ENCODE measurements at regions not wholly inside any gene's neighbourhood (a gene's known extent, or its start where the extent isn't known, plus 50 kb on each side); places are given as distances from the start of the nearest gene placed in this dataset.

DNA sequence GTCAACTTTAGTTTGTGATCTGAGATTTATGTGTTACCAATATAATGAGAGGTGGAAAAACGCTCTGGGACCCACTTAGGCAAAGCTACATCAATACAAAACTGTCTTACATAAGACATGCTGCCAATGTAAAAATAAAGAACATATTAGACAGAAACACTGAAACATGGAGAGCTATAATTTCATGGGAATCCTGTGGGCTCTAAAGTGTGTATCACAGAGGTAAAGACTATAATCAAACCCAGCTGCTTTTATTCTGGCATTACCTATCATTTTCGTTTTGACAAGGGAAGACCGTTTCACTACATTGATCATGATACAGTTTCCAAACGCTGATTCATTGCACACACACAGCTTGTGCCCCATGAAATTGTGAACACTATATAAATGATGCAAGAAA lies 400.5 kb upstream of the TUSC1 start:
- H3K36me3 ChIP-seq, result no peaks in the 10 kb centered on the region
- intact Hi-C loops (cut with DNase I; ENCODE audit: low total_unique reads), result no loop called here
- TF ChIP-seq, protein P1, sequence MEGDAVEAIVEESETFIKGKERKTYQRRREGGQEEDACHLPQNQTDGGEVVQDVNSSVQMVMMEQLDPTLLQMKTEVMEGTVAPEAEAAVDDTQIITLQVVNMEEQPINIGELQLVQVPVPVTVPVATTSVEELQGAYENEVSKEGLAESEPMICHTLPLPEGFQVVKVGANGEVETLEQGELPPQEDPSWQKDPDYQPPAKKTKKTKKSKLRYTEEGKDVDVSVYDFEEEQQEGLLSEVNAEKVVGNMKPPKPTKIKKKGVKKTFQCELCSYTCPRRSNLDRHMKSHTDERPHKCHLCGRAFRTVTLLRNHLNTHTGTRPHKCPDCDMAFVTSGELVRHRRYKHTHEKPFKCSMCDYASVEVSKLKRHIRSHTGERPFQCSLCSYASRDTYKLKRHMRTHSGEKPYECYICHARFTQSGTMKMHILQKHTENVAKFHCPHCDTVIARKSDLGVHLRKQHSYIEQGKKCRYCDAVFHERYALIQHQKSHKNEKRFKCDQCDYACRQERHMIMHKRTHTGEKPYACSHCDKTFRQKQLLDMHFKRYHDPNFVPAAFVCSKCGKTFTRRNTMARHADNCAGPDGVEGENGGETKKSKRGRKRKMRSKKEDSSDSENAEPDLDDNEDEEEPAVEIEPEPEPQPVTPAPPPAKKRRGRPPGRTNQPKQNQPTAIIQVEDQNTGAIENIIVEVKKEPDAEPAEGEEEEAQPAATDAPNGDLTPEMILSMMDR (IDR thresholded peaks at IDR 0.05), result no peak
- H3K9me3 ChIP-seq, result peaks cover 0 to 20% (median 11%) of the 10 kb centered on the region in 3 donors
- no peaks in the 10 kb centered on the region for H3K27me3 ChIP-seq
- H3K27ac ChIP-seq, result no peak overlapping the region
- H3K4me3 ChIP-seq, result no peak overlapping the region
- no peak for DNase-seq
- H3K4me1 ChIP-seq, result no peaks in the 10 kb centered on the region

DNA sequence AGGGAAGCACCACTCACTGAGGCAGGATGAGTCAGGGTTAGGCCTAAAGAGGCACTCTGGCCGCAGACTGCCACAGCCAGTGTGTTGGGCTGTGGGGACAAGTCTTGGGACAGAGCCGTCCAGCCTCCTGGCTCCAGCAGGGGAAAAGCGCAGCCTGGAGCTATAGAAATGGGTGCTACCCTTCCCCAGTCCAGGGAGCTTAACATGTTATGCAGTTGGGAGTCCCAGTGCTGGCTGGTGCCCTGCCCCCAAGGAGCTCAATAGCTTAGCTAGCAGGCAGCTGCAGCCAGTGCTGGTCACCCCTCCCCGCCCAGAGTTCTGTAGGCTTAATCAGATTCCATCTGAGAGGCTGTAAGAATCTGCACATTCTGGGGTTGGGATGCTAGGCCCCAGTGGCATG lies 399.6 kb upstream of the TUSC1 start:
- Histone ChIP-seq H3K9me3 (peaks cover 0 to 20% (median 11%) of the 10 kb centered on the region in 3 donors), H3K4me3 (no peak overlapping the region), H3K36me3 (no peaks in the 10 kb centered on the region), H3K27me3 (no peaks in the 10 kb centered on the region), H3K27ac (no peak overlapping the region), H3K4me1 (no peaks in the 10 kb centered on the region)
- no peak for DNase-seq
- TF ChIP-seq, protein P1 (IDR thresholded peaks at IDR 0.05), result no peak
- intact Hi-C loops (cut with DNase I; ENCODE audit: low total_unique reads), result no loop called here

DNA sequence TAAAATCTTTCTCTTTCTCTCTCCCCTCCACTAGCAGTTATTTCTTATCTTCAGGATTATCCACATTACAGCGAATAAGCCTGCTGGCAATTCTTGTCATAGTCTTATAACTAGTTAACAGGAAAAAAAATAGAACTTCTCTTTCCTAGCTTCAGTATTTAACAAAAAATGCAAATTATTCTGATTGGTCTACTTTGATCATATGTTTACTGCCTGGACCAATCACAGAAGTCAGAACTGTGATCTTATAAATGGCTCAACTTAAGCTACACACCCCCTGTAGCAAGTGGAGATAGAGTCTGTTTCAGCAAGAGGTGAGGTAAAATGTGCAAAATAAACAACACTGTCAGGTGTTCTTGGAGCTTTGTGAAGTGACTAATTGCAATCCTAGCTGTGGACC lies 389.4 kb upstream of the TUSC1 start:
- H3K27me3 ChIP-seq, result no peaks in the 10 kb centered on the region
- no peak for DNase-seq

DNA sequence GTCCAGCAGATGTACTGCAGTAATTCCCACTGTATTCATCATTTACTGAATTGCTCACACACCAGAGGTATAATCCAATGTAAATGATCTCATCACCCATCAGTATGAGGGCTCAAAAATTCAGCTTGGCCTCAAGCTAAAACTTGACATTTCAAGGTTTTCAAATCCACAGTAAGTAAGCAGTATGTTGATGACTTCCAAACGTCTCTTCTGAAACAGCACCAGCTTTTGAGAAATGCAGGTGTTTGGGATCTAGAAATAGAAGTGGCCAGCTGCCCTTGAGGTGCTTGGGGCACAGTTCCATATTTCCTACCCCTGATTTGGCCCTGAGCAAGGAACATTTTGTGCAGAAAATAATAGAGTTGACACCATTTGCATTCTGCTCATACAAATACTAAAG lies 388.0 kb upstream of the TUSC1 start:
- Histone ChIP-seq H3K4me3 (no peak overlapping the region), H3K4me1 (no peaks in the 10 kb centered on the region), H3K27ac (no peak overlapping the region), H3K9me3 (no peaks in the 10 kb centered on the region), H3K36me3 (no peaks in the 10 kb centered on the region), H3K27me3 (no peaks in the 10 kb centered on the region)
- intact Hi-C loops (cut with DNase I; ENCODE audit: low total_unique reads), result no loop called here
- no peak for DNase-seq
- TF ChIP-seq, protein P1 (IDR thresholded peaks at IDR 0.05), result no peak

More for the DNA sequence above, 389.4 kb upstream of the TUSC1 start:
- no peaks in the 10 kb centered on the region for H3K9me3 ChIP-seq
- H3K27ac ChIP-seq, result no peak overlapping the region
- H3K4me1 ChIP-seq, result no peaks in the 10 kb centered on the region
- intact Hi-C loops (cut with DNase I; ENCODE audit: low total_unique reads), result no loop called here
- H3K4me3 ChIP-seq, result no peak overlapping the region
- TF ChIP-seq, protein P1 (IDR thresholded peaks at IDR 0.05), result no peak
- H3K36me3 ChIP-seq, result no peaks in the 10 kb centered on the region

DNA sequence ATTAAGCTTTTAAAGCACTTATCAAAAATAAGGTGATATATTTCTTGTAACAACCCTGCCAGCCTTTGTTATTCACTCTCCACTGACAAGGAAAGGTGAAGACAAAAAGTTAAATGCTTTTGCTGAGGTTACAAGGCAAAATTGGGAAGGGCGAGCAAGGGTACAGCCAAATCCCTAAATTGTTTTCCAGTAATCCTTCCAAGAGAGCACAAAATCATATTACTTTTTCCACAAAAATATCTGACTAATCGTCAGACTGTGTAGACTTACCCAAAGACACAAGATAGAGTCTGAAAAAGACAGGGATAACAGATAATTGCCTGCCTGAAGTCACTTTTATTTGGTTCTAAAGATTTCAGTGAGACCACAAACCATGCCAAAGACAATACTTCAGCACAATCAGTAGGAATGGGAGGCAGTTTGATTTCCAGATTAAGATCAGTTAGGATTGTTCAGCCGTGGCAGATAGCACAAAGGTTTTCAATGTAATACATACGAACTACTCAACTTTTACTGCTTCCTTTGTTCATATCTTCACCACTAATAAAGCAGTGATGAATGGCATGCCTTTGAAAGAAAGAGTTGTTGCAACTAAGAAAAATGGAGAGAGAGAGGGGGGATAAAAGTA lies 383.8 kb upstream of the TUSC1 start:
- no peaks in the 10 kb centered on the region for H3K4me1 ChIP-seq
- no peak overlapping the region for H3K4me3 ChIP-seq
- DNase-seq, result no peak
- no peaks in the 10 kb centered on the region for H3K27me3 ChIP-seq
- H3K36me3 ChIP-seq, result no peaks in the 10 kb centered on the region
- H3K27ac ChIP-seq, result no peak overlapping the region
- TF ChIP-seq, protein P1 (IDR thresholded peaks at IDR 0.05), result no peak
- intact Hi-C loops (cut with DNase I; ENCODE audit: low total_unique reads), result no loop called here
- no peaks in the 10 kb centered on the region for H3K9me3 ChIP-seq
